Cardiac muscle cell (in vitro differentiated cells and primary cell): ENCODE measurements at regions not wholly inside any gene's neighbourhood (a gene's known extent, or its start where the extent isn't known, plus 50 kb on each side); places are given as distances from the start of the nearest gene placed in this dataset.
A peak's percentile ranks its signal among the peaks of the same experiment; 100 is the strongest.
"Not testable (repeated sequence)": the region's sequence is repeated elsewhere in the genome, so short reads cannot be mapped to it uniquely, and the experiment has no call there.

ENCODE experiments used
- DNase-seq, 2 donors: peaks; one replicate each; pipeline versions ENCODE4 v3.0.0 to v3.0.0-alpha.2; 2010 to 2017; ENCODE audit warnings: low read depth in 1 of 2, low spot score in 1 of 2
- H3K27ac ChIP-seq: fragments of 200-600 bp; sonication (generic); 2 replicates; pipeline ENCODE4 v1.5.1; 2016
- H3K27me3 ChIP-seq: fragments of 200-600 bp; sonication (generic); 2 replicates; pipeline ENCODE4 v1.6.0; 2016; ENCODE audit warnings: control low read depth
- H3K36me3 ChIP-seq: fragments of 200-600 bp; sonication (generic); 2 replicates; pipeline ENCODE4 v1.5.1; 2016; ENCODE audit warnings: control low read depth
- H3K4me1 ChIP-seq: fragments of 200-600 bp; sonication (generic); 2 replicates; pipeline ENCODE4 v1.8.1; 2017; ENCODE audit warnings: low read depth, mild to moderate bottlenecking, mixed run types
- H3K4me3 ChIP-seq: fragments of 200-600 bp; sonication (generic); 2 replicates; pipeline ENCODE4 v1.5.1; 2016; ENCODE audit warnings: mild to moderate bottlenecking
- H3K9me3 ChIP-seq: fragments of 200-600 bp; sonication (generic); 2 replicates; pipeline ENCODE4 v1.5.1; 2017; ENCODE audit warnings: low read depth, mild to moderate bottlenecking, control low read depth
- TF ChIP-seq, protein P1 (sequence below): IDR thresholded peaks from 2 replicates; pipeline ENCODE4 v1.5.1; 2012; ENCODE audit warnings: low read depth, mild to moderate bottlenecking, low read length

GRCh38 chr4:103410386-103410785 is 212.2 kb upstream of the CENPE start:
- Histone ChIP-seq H3K36me3 (no peaks in the 10 kb centered on the region), H3K9me3 (no peaks in the 10 kb centered on the region), H3K4me1 (no peaks in the 10 kb centered on the region), H3K27me3 (no peaks in the 10 kb centered on the region), H3K27ac (no peak overlapping the region), H3K4me3 (no peak overlapping the region)
- TF ChIP-seq, protein P1, sequence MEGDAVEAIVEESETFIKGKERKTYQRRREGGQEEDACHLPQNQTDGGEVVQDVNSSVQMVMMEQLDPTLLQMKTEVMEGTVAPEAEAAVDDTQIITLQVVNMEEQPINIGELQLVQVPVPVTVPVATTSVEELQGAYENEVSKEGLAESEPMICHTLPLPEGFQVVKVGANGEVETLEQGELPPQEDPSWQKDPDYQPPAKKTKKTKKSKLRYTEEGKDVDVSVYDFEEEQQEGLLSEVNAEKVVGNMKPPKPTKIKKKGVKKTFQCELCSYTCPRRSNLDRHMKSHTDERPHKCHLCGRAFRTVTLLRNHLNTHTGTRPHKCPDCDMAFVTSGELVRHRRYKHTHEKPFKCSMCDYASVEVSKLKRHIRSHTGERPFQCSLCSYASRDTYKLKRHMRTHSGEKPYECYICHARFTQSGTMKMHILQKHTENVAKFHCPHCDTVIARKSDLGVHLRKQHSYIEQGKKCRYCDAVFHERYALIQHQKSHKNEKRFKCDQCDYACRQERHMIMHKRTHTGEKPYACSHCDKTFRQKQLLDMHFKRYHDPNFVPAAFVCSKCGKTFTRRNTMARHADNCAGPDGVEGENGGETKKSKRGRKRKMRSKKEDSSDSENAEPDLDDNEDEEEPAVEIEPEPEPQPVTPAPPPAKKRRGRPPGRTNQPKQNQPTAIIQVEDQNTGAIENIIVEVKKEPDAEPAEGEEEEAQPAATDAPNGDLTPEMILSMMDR = no peak
- no peak for DNase-seq

DNA sequence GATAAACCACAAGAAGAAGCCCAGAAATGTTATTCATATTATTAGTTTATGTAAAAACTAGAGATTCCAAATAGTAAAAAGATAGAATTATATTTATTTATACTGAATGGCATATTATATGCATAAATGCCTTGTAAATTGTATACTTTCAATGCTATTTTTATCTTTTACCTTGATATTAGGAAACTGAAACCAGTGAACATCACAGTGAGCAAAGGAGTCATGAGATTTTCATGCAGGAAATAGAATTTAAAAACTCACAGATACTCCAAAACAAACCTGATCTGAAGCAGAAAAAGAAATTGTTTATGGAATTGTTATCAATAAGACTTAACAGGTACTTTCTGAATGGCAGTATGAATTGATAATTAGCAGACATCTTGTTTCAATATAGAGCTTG is 207.3 kb upstream of the CENPE start:
- no peak overlapping the region for H3K4me3 ChIP-seq
- no peaks in the 10 kb centered on the region for H3K36me3 ChIP-seq
- H3K4me1 ChIP-seq = no peaks in the 10 kb centered on the region
- no peak overlapping the region for H3K27ac ChIP-seq
- H3K27me3 ChIP-seq = no peaks in the 10 kb centered on the region
- H3K9me3 ChIP-seq = no peaks in the 10 kb centered on the region
- TF ChIP-seq, protein P1 = no peak
- no peak for DNase-seq

GRCh38 chr4:103403619-103404018 is 205.5 kb upstream of the CENPE start:
- Histone ChIP-seq H3K27me3 (no peaks in the 10 kb centered on the region), H3K36me3 (no peaks in the 10 kb centered on the region)
- TF ChIP-seq, protein P1 = no peak

DNA sequence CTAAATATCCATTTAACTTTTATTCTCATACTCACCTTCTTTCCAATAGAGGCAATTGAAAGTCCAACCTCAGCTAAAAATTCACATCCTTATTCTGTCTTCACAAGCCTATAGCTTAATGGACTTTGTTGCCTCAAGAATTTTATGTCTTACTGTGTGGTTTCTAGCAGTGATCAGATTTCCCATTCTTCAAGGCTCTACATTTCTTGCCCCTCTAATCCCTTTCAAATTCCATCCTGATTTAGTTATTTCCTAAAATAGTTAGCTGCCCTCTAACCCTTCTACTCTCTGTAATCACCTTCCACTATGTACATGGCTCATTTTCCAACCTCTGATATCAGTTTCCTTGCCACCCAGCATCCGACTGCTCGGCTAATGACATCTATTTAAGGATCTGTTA is 204.1 kb upstream of the CENPE start:
- Histone ChIP-seq H3K4me1 (no peaks in the 10 kb centered on the region), H3K4me3 (no peak overlapping the region), H3K9me3 (no peaks in the 10 kb centered on the region), H3K27ac (no peak overlapping the region), H3K27me3 (no peaks in the 10 kb centered on the region), H3K36me3 (no peaks in the 10 kb centered on the region)
- DNase-seq = no peak
- TF ChIP-seq, protein P1 = no peak

More at GRCh38 chr4:103403619-103404018, 205.5 kb upstream of the CENPE start:
- no peak overlapping the region for H3K27ac ChIP-seq
- no peak for DNase-seq
- no peak overlapping the region for H3K4me3 ChIP-seq
- H3K4me1 ChIP-seq = no peaks in the 10 kb centered on the region
- H3K9me3 ChIP-seq = no peaks in the 10 kb centered on the region

DNA sequence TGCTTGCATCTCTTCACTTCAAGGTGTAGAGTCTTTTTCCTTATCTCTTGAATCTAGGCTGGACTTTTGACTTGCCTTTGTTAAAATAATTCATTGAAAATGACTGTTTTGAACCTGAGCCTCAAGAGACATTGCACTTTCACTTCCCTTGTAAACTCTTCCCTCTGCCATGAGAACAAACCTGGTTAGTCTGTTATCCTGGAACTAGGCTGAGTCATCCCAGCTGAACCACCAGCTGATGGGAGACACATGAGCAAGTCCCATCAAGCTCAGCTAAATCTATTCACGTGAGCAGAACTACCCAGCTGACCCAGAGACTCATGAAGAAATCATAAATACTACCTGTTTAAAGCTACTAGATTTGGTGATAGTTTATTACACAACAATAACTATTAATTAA is 202.3 kb upstream of the CENPE start:
- H3K27ac ChIP-seq = no peak overlapping the region
- no peaks in the 10 kb centered on the region for H3K27me3 ChIP-seq
- no peaks in the 10 kb centered on the region for H3K9me3 ChIP-seq
- H3K4me3 ChIP-seq = no peak overlapping the region
- peak in 1 of 2 donors; percentile 1 for DNase-seq
- TF ChIP-seq, protein P1 = no peak
- no peaks in the 10 kb centered on the region for H3K36me3 ChIP-seq
- no peaks in the 10 kb centered on the region for H3K4me1 ChIP-seq

GRCh38 chr4:103397541-103397940 is 199.4 kb upstream of the CENPE start:
- Histone ChIP-seq H3K27ac (no peak overlapping the region), H3K4me1 (no peaks in the 10 kb centered on the region), H3K27me3 (no peaks in the 10 kb centered on the region), H3K36me3 (no peaks in the 10 kb centered on the region), H3K9me3 (no peaks in the 10 kb centered on the region), H3K4me3 (no peak overlapping the region)
- TF ChIP-seq, protein P1 = no peak
- no peak for DNase-seq

- H3K9me3 ChIP-seq, H3K4me3 ChIP-seq, H3K4me1 ChIP-seq, H3K27me3 ChIP-seq, H3K36me3 ChIP-seq, H3K27ac ChIP-seq, DNase-seq: not testable (repeated sequence)
These were observed 189.4 kb upstream of the CENPE start for GRCh38 chr4:103387508-103388011.

DNA sequence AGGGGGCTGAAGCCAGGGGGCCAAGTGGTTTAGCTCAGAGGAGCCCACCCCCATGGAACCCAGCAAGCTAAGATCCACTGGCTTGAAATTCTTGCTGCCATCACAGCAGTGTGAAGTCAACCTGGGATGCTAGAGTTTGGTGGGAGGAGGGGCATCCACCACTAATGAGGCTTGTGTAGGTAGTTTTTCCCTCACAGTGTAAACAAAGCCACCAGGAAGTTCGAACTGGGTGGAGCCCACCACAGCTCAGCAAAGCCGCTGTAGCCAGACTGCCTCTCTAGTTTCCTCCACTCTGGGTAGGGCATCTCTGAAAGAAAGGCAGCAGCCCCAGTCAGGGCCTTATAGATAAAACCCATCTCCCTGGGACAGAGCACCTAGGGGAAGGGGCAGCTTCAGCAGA is 187.4 kb upstream of the CENPE start:
- not testable (repeated sequence) for H3K36me3 ChIP-seq, H3K9me3 ChIP-seq, H3K27me3 ChIP-seq, H3K4me3 ChIP-seq, DNase-seq, H3K4me1 ChIP-seq, H3K27ac ChIP-seq
